Stomach (tissue), 8 donors: ENCODE measurements at regions not wholly inside any gene's neighbourhood (a gene's known extent, or its start where the extent isn't known, plus 50 kb on each side); places are given as distances from the start of the nearest gene placed in this dataset.
"Not testable (repeated sequence)": the region's sequence is repeated elsewhere in the genome, so short reads cannot be mapped to it uniquely, and the experiment has no call there.

Source experiments
- DNase-seq, 2 donors: peaks; one replicate each; pipeline versions ENCODE4 v3.0.0 to v3.0.0-alpha.2; 2013 to 2019
- H3K27ac ChIP-seq, 5 donors: fragments of 200-600 bp in 4 of 5; sonication (generic) in 4 of 5; one replicate each; pipeline ENCODE4 v1.5.1; 2013 to 2019; ENCODE audit warnings: mild to moderate bottlenecking in 1 of 5, moderate library complexity in 1 of 5
- H3K27me3 ChIP-seq, 3 donors: fragments of 200-600 bp; sonication (generic); one replicate each; pipeline ENCODE4 v1.5.1; 2017 to 2019; ENCODE audit warnings: mixed run types in 1 of 3
- H3K36me3 ChIP-seq, 4 donors: fragments of 200-600 bp; sonication (generic); 1 replicate in 3 of 4; 2 replicates in 1 of 4; pipeline ENCODE4 v1.5.1; 2016 to 2019
- H3K4me1 ChIP-seq, 4 donors: fragments of 200-600 bp; sonication (generic); one replicate each; pipeline ENCODE4 v1.5.1; 2016 to 2019
- H3K4me3 ChIP-seq, 4 donors: fragments of 200-600 bp; sonication (generic) in 3 of 4; one replicate each; pipeline ENCODE4 v1.5.1; 2016 to 2019; ENCODE audit warnings: mild to moderate bottlenecking in 1 of 4
- H3K9me3 ChIP-seq, 4 donors: fragments of 200-600 bp; sonication (generic); one replicate each; pipeline ENCODE4 v1.5.1; 2016 to 2019
- CTCF ChIP-seq, 7 experiments: fragments of 450-650 bp in 4 of 7; fragments of 200-600 bp in 3 of 7; sonication (generic) in 3 of 7; IDR thresholded peaks; one replicate each; pipeline ENCODE4 v1.5.1; 2016 to 2019; ENCODE audit warnings: antibody characterized with exemption in 7 of 7, control low read depth in 2 of 7, mild to moderate bottlenecking in 1 of 7
- EP300 ChIP-seq: sonication (generic); formaldehyde crosslinking; IDR thresholded peaks from one replicate; pipeline ENCODE4 v1.6.1; 2017; ENCODE audit warnings: antibody characterized with exemption
- POLR2A ChIP-seq, 4 donors: fragments of 450-650 bp; IDR thresholded peaks; one replicate each; pipeline ENCODE4 v1.6.1; 2016; ENCODE audit warnings: antibody characterized with exemption in 4 of 4, control low read depth in 2 of 4, mild to moderate bottlenecking in 1 of 4, moderate library complexity in 1 of 4
- POLR2AphosphoS5 ChIP-seq, 3 donors: sonication (generic); formaldehyde crosslinking; IDR thresholded peaks; one replicate each; pipeline ENCODE4 v1.6.1; 2016; ENCODE audit warnings: antibody characterized with exemption in 3 of 3
- WGBS, 5 donors: extraction: QIAGEN DNeasy Blood & Tissue Kit in 3 of 5; methylation state at CpG; one replicate each; pipeline versions ENCODE4 v1.1.5 to v1.1.7; 2013 to 2018; 5-methylcytosine and 5-hydroxymethylcytosine counted together
- intact Hi-C: fragments of 100-400 bp; cut with DNase I; formaldehyde crosslinking; loops from one replicate; pipeline ENCODE4 v1.15.1; 2023; ENCODE audit warnings: low total_unique reads
- donor health status: healthy with polysubstance abuse.
- donor health status: Bipolar disorder and iron deficiency.
- donor health status: healthy.

- H3K27me3 ChIP-seq = no peaks in the 10 kb centered on the region
- no peaks in the 10 kb centered on the region for H3K36me3 ChIP-seq
- TF ChIP-seq POLR2AphosphoS5 (IDR thresholded peaks at IDR 0.05) = no peak
- no peak for TF ChIP-seq CTCF (IDR thresholded peaks at IDR 0.05)
- TF ChIP-seq POLR2A (IDR thresholded peaks at IDR 0.05) = no peak
- TF ChIP-seq EP300 = no peak
- H3K4me3 ChIP-seq = no peak overlapping the region
- no peaks in the 10 kb centered on the region for H3K9me3 ChIP-seq
- H3K27ac ChIP-seq = no peak overlapping the region
- intact Hi-C loops = no loop called here
- no peak for DNase-seq
- 92 to 100% (median 94%) methylated on average over 1 of the region's 1 CpG for WGBS, 5 donors
- no peaks in the 10 kb centered on the region for H3K4me1 ChIP-seq
Measured at GRCh38 chr4:77286906-77287305, 129.9 kb downstream of the CCNG2 start.

GRCh38 chr4:77293426-77293825 lies 136.4 kb downstream of the CCNG2 start:
- no peaks in the 10 kb centered on the region for H3K4me1 ChIP-seq

GRCh38 chr4:77300996-77301395 lies 144.0 kb downstream of the CCNG2 start:
- WGBS, 5 donors = 20 to 32% (median 23%) methylated on average over 3 of the region's 3 CpGs
- H3K4me3 ChIP-seq, H3K36me3 ChIP-seq, H3K9me3 ChIP-seq, intact Hi-C loops, H3K4me1 ChIP-seq, H3K27ac ChIP-seq, H3K27me3 ChIP-seq: not testable (repeated sequence)
- DNase-seq = peak; percentile 21 to 31

More at GRCh38 chr4:77293426-77293825, 136.4 kb downstream of the CCNG2 start:
- H3K27ac ChIP-seq = no peak overlapping the region
- H3K9me3 ChIP-seq = no peaks in the 10 kb centered on the region
- DNase-seq = no peak
- no peaks in the 10 kb centered on the region for H3K36me3 ChIP-seq
- no peaks in the 10 kb centered on the region for H3K27me3 ChIP-seq
- intact Hi-C loops = no loop called here
- H3K4me3 ChIP-seq = no peak overlapping the region
- TF ChIP-seq CTCF (IDR thresholded peaks at IDR 0.05) = no peak
- no peak for TF ChIP-seq POLR2A (IDR thresholded peaks at IDR 0.05)
- no peak for TF ChIP-seq POLR2AphosphoS5 (IDR thresholded peaks at IDR 0.05)
- TF ChIP-seq EP300 = no peak

GRCh38 chr4:77305766-77306165 lies 148.8 kb downstream of the CCNG2 start:
- no peaks in the 10 kb centered on the region for H3K36me3 ChIP-seq
- DNase-seq = no peak
- H3K27me3 ChIP-seq = peaks cover 0 to 5% (median 0%) of the 10 kb centered on the region in 3 donors
- H3K4me1 ChIP-seq = peaks cover 0 to 8% (median 0%) of the 10 kb centered on the region in 4 donors
- TF ChIP-seq CTCF (IDR thresholded peaks at IDR 0.05) (no peak), EP300 (no peak), POLR2AphosphoS5 (IDR thresholded peaks at IDR 0.05) (no peak), POLR2A (IDR thresholded peaks at IDR 0.05) (no peak)
- WGBS, 5 donors = 41 to 58% (median 51%) methylated on average over 2 of the region's 2 CpGs
- no peaks in the 10 kb centered on the region for H3K9me3 ChIP-seq
- H3K4me3 ChIP-seq = no peak overlapping the region
- no peak overlapping the region for H3K27ac ChIP-seq
- intact Hi-C loops = no loop called here

GRCh38 chr4:77306496-77306895 lies 149.5 kb downstream of the CCNG2 start:
- Histone ChIP-seq H3K9me3 (no peaks in the 10 kb centered on the region), H3K36me3 (no peaks in the 10 kb centered on the region), H3K27ac (no peak overlapping the region), H3K4me3 (no peak overlapping the region), H3K27me3 (no peaks in the 10 kb centered on the region), H3K4me1 (peaks cover 0 to under 1% (median 0%) of the 10 kb centered on the region in 4 donors)
- WGBS, 5 donors = 77 to 96% (median 90%) methylated on average over 2 of the region's 2 CpGs
- intact Hi-C loops = no loop called here
- DNase-seq = no peak
- TF ChIP-seq CTCF (IDR thresholded peaks at IDR 0.05) (no peak), EP300 (no peak), POLR2A (IDR thresholded peaks at IDR 0.05) (no peak), POLR2AphosphoS5 (IDR thresholded peaks at IDR 0.05) (no peak)
